ENCODE measurements at regions not wholly inside any gene's neighbourhood (a gene's known extent, or its start where the extent isn't known, plus 50 kb on each side); places are given as distances from the start of the nearest gene placed in this dataset.

- no peak for DNase-seq (ENCODE audit: low read depth in 3 of 3)
Measured at GRCh38 chr22:48800886-48801607, 1026.6 kb downstream of the BRD1 start.

DNA sequence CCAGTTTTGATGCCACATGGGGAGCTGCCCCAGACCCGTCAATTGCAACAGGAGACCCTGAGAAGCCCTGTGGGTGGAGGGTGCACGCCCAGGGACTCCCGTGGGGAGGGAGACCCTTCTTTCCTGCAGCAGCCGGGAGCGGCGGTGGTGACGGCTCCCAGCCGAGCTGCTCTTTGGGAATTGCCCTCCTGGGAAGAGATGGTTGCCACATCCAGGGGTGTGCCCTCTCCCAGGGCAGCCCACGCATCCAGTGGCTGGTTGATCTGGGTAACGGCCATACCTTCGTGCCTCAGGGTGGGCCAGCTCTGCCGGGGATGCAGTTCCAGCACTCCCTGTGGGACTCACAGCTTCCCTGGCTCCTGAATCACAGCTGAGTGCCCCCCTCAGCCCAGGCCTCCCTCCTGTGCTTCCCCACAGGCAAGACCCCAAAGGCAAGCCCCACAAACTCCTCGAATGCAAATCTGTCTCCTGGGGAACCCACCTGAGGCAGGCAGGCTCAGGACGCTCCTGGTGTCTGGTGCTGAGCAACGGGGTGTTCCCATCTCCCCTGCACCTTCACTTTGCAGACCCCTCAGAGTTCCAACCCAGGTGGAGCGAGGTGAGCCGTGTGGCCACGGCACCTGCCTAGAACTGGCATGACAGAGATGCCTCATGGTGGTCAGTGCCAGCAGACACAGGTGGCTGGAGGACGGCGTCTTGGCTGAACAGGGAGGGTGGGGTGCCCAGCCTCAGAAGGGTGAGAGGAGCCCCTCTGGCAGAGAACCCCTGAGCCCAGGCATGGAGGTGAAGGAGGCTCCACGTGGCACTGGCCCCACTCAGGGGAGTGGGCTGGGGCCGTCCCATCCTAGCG, 1027.4 kb downstream of the BRD1 start:
- no peak for DNase-seq (ENCODE audit: low read depth in 3 of 3)

DNA sequence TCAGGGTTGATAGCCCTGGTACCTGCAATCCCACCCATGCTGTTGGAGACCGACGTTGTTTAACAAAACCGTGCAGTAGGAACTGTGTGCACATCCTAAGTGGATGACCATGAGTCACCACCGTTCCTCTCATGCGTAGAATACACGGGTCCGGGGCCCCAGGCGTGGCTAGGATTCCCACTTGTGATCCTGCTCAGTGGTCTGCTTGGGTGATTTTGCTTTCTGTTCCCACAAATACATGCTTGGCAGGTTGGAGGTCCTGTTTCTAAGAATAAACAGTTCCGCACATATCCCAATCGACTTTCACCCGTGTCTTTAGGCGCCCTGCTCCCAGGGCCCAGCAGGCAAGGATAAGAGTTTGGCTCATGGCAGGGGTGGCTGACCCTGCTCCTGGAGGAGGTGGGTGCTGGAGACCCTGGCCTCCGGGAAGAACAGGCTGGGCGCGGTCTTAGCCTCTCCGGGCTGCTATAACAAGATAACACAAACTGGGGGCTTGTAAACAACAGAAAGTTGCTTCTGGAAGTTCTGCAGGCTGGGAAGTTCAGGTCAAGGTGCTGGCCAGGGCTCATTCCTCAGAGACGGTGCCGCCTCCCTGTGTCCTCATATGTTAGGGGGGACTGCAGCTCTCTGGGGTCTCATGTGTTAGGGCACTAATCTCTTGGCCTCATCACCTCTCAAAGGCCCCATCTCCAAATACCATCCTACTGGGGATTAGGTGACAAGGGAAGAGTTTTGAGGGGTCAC, 1028.3 kb downstream of the BRD1 start:
- DNase-seq (ENCODE audit: low read depth in 3 of 3) = no peak

DNA sequence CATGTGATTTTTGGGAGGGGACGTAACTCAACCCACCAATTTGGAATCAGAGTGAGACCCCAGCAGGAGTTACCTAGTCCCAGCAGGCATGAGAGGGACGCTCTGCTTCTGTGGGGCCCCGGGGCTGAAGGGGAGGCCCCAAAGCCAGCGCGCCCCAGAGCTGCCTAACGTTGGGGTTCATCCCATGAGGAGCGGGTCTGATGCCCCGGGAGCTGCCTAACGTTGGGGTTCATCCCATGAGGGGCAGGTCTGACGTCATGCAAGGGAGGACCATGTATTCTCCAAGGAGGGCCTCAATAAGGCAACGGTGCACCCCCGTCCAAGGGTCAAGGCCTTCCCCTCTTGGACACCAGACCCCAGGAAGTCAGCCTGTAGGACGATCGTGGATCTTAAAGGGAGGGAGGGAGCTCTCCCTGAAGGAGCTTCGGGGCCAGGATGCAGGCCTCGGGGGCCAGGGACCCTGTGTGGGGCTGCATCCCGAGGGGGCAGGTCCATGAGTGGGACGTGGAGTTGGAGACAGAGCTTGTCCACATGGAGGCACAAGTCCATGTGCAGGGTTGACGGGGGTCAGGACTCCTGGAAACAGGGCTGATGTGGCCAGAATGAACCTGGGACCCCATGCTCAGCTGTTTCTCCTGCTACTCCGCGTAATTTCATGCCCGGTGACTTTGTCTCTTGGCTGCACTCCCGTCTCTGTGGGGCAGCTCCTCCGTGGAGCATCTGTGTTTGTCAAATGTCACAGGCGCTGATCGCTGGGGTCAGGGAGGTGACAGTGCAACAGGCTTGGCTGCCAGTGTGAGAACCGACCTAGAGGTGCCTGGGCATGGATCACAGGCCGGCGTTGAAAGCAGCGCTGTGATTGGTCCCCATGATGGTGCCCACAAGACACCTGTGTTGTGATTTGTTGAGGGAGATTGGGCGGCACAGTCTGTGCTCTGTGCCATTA, 1029.1 kb downstream of the BRD1 start:
- no peak for DNase-seq (ENCODE audit: low read depth in 3 of 3)

DNA sequence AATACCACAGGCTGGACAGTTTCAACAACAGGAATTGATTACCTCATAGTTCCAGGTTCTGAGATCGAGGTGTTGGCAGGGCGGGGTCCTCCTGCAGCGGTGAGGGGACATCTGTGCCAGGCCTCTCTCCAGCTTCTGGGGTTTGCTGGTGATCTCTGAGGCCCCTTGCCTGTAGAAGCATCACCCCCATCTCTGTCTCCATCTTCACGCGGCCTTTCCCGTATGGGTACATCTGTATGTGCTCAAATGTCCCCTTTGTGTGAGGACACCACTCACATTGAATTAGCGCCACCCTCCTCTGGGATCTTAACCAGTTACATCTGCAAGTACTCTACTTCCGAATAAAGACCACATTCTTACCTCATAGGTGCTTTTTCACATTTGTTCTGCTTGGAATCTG, 1029.9 kb downstream of the BRD1 start:
- no peak for DNase-seq (ENCODE audit: low read depth in 3 of 3)

DNA sequence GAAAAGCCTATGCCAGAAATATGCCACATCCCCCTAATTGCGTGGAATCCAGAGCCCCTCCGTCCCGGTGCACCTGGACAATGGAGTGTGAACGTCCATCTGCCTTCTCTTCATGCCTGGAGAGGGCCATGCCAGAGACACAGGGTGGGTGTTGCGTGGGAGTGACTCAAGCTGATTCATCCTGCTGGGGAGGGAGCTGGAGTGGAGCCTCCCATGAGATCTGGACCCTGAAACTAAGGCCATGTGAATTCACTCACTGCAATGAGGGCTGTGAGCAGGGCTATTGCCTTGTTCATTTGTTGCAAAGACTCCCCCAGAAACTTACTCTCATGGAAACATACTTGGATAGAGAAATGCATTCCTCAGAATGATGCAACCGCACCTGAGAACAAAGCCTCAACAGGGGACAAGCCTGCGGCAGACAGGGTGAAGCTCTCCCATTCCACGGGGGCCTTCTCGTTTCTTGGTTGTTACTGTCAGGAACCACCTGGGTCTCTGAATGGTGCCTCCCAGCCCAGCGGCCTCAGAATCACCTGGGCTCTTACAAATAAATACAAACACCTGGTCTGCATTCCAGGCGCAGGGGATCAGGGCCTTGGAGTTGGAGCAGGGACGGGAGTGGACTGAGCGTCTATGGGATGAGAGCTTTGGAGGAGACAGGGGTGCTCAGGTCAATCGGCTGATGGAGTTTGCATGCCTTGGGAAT, 1031.2 kb downstream of the BRD1 start:
- no peak for DNase-seq (ENCODE audit: low read depth in 3 of 3)

GRCh38 chr22:48795664-48796063, 1032.0 kb downstream of the BRD1 start:
- DNase-seq (ENCODE audit: low read depth in 3 of 3) = no peak

DNA sequence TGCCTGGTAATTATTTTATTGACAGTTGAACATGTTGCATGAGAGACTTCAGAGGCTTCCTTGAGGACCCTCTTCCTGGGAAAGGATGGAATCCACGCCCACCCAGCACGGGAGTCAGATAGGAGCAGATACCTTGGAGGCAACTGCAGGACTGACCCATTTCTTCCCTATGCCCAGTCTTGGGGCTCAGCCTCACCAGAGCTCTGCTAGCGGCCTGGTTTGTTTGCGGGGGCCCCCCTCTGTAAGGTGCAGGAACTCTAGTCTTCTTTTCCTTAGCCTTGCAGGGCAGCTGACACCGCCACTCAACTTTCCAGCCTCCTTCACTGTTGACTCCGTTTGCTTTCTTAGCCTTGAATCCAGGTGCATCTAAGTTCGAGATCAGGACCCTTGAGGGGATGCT, 1032.8 kb downstream of the BRD1 start:
- no peak for DNase-seq (ENCODE audit: low read depth in 3 of 3)

- no peak for DNase-seq (ENCODE audit: low read depth in 3 of 3)
Measured at GRCh38 chr22:48793949-48794348, 1033.7 kb downstream of the BRD1 start.

- no peak for DNase-seq (ENCODE audit: low read depth in 3 of 3)
Measured at GRCh38 chr22:48786679-48786996, 1041.0 kb downstream of the BRD1 start.

DNA sequence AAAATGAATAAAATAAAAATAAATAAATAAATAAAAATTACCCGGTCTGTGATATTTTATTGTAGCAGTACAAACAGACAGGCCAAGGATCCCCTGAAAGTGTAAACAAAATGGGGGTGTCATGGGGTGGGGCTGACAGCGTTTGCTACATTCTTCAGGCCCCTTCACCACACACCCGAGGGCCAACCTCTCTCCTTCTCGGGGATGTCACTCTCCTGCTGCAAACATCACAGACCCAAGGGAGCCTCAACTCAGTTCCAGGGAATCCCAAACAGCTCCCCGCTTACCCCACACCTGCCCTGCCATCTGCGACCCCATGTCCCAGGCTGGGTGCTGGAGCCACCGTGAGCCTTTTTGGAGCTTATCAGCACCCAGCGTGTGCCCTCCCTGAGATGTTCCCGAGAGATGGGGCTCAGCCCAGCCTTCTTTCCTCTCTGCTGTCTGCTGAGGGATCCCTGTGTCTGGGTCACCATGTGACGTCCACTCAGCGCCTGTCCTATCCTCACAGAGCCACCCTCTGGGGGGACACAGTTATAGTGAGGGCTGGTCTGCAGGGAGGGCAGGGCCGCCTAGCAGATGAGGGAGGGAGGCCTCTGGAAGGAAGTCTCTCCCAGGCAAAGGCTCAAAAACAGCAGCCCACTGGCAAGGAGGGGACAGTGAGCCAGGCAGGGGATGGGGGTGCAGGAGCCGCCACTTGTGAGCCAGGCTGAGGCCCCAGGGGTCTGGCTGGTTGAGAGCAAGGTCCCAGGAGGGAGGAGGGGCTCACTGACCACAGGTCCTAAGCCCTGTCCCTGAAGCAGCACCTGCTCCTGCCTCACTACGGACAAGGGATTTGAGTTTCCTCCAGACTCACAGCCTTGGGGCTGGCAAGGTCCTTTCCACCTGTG, 1041.6 kb downstream of the BRD1 start:
- no peak for DNase-seq (ENCODE audit: low read depth in 3 of 3)

GRCh38 chr22:48784701-48785503, 1042.8 kb downstream of the BRD1 start:
- DNase-seq (ENCODE audit: low read depth in 3 of 3) = no peak

DNA sequence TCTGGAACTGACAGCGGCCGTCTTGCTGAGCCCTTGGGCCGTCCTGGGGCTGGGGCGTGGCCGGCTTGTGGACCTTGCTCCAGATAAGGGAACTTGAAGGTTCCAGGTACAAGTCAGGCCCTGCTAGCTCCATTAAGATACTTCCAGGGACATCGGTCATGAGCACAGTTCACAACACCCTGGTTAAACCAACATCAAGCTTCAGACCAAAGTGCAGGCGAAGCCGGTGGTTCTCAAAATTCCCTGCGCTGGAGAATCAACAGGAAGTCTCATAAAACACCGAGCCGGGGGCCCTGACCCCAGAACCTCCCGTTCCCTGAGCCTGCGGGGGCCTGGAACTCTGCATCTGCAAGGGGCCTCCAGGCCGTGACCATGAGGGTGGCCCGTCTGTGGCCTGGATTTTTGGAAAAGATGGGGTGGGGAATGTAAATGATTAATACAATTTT, 1043.8 kb downstream of the BRD1 start:
- no peak for DNase-seq (ENCODE audit: low read depth in 3 of 3)

DNA sequence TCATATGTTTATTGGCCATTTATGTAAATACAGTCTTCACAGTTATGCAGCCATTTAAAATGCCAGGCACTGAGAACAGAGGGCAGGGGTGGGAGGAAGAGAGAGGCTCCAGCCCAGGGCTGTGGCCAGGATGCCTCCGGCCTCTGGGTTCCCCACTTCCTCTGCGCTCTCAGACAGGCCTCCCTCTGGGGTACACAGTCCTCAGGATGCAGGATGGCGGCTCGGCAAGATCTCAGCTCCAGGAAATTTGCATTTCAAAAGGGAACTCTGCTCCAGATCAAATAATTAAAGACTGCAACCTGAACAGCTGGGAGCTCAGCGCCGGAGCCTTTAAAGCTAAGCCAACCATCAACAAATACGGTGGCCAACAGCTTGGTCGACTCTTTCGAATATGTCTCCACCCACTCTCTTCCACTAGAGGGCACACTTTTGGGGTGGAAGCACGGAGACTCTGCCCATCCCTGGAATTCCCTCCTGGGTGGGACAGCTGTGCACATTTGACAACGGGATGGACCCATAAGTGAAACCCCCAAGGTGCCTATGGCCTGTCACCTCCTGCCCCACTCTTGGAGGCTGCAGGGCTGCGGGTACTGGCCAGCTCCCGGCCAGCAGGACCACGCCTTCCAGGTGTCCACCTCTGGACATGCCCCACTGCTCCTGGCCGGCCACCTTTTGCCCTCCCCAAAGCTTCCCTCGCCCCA, 1044.7 kb downstream of the BRD1 start:
- no peak for DNase-seq (ENCODE audit: low read depth in 3 of 3)

DNA sequence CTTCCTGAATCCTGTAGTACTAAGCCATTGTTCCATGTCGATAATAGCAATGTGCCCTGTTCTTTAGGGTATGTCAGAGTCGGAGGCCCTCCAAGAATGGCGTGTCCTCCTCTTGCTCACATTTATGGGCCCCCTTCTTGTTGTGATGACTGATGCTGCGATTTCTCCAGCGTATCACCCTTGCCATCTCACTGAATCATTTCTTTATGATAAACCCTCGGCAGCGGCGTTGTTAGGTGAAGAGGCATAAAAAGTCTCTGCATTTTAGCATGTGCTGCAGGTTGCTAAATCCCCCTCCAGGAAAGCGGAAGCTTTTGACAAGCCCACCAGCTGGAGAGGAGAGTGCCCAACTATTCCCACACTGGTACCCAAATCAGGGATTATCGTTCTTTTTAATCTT, 1045.3 kb downstream of the BRD1 start:
- DNase-seq (ENCODE audit: low read depth in 3 of 3) = no peak

DNA sequence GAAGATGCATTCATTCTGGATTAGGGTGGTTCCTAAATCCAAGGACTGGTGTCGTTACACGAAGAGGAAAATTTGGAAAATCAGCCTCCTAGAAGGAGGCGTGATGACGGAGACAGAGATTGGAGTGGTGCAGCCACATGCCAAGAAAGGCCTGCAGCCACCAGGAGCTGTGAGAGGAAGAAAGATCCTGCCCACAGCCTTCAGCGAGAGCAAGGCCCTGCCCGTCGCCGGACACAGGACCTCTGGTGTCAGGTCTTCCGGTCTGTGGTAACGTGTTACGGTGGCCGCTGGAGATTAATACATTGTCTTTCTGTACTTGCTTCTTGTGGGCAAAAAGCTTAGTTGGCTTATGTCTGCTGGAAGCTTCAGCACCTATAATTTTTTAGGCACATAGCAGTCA, 1045.8 kb downstream of the BRD1 start:
- DNase-seq (ENCODE audit: low read depth in 3 of 3) = no peak

GRCh38 chr22:48781391-48781790, 1046.3 kb downstream of the BRD1 start:
- DNase-seq (ENCODE audit: low read depth in 3 of 3) = no peak

DNA sequence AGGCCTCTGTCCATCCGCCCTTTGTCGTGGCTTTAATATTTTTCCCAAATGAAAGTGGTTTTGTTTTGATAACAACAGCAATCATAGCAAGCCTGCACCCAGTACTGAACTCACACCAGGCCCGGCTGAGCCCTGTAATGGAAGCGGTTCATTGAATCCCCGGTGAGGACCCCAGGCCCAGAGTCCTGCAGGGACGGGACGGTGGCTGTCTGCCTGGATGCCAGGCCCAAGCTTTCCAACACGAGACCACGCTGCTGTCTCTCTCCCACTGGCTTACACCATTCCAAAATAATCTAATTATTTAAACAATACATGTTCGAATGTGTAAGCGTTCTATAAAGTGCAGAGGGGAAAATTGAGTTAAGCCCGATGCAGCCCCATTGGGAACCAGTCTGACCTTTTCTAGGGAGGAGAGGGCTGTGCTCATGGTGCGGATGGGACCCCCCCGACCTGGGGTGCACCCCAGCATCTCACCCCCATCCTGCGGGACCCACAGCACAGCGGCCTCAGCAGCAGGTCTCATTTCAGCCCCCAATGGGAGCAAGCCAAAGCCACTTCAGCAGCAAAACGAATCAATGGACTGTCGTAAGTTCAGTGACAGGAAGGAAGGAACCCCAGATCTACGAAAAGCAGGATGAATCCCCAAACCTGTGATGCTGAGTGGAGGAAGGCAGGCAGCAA, 1046.9 kb downstream of the BRD1 start:
- no peak for DNase-seq (ENCODE audit: low read depth in 3 of 3)
